ENCODE measurements at regions not wholly inside any gene's neighbourhood (a gene's known extent, or its start where the extent isn't known, plus 50 kb on each side); places are given as distances from the start of the nearest gene placed in this dataset.

GRCh38 chr3:72299823-72300222 is 514.9 kb upstream of the PROK2 start:
- DNase-seq (ENCODE audit: low read depth), result no peak

- DNase-seq (ENCODE audit: low read depth), result peak; percentile 49
Observed at GRCh38 chr3:72299321-72299802, 514.4 kb upstream of the PROK2 start.

DNA sequence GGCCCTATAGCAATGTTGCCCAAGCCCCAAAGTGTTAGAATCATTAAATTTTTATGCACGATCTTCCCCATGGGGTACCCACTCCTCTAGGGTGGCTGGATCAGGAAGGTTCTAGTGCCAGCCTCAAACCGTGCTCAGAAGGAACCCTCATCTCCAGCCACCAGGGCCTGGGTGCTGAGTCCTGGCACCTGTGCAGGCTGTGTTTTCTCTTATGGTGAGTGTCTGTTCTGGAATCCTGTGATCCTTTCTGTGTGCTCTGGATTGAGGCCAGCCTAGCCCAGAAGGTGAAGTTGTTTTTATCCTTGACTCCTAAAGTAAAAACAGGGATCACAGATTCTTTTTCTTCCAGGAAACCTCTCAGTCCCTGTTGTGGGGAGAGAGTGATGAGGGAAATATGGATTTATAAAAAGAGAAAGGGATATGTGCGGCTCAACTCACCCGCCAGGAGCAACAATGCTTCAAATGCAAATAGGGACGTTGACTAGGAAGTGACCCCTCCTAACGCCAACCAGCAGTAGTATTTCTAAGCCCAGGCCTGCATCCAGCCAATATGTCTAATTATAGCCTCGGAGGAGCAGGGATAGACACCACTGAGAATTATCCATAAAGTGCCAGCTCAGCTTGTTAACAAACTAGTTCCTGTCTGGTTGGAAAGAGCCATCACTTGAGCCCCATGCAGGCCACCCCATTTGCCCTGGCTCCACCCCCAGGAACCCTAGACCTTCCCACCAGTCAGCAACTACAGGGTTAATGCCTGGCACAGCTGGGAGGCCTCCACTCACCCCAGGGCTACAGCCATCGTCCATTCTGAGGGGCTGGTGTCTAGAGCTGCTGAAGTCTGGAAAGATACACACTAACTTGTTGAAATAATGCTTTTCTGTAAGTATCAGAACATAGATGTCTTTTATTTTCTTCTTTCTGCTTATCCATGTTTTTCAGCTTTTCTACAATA is 513.5 kb upstream of the PROK2 start:
- DNase-seq (ENCODE audit: low read depth), result no peak

- DNase-seq (ENCODE audit: low read depth), result no peak
Observed at GRCh38 chr3:72297481-72297880, 512.5 kb upstream of the PROK2 start.

DNA sequence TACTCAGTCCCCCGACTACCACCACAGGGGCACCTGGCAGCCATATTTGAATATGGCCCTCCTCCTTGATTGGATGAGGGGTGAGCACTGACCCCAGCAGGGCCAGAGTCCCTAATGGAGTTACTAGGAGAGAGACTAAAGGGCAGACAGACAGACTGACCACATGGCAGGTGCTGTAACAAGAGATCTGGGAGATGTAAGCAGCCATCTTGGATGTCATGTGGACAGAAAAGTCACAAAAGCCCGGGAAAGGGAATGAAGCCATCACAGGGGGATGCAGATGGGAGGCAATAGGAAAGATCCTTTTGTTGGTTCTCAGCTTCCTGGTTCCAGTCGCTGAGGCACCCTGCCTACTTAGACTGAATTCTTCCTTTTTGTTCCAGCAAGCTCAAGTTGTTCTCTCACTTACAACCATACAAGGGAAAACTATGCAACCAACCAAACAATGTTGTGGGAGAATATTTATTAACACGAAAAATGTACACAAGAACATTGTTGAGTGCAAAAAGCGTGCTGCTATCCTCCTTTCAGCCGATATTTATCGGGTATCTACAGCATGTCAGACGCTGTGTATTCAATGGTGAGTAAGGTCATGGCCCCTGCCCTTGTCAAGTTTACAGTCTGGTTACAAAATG is 511.6 kb upstream of the PROK2 start:
- DNase-seq (ENCODE audit: low read depth), result no peak

DNA sequence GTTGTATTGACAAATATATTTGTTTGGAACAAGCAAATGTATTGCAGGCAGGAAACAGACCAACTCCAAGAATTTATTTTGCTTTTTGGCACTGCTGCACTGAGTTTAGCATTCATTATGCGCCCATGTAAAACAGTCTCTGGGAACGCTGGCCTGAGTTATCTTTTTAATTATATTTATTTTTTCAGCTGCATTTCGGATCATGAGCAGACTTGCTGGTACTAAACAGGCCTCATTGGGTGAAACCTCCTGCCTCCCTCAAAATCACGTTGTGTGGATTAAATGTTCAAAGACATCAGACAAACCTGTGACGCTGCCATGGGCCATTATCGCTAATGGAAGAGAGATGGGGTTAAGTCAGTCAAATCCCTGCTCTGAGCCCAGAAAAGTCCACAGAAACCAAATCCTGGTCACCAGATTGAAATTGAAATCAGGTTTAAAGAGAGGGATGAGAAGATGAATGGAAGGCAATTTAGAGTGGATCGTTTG is 511.1 kb upstream of the PROK2 start:
- no peak for DNase-seq (ENCODE audit: low read depth)

- DNase-seq (ENCODE audit: low read depth), result no peak
Observed at GRCh38 chr3:72295276-72295961, 510.5 kb upstream of the PROK2 start.

- DNase-seq (ENCODE audit: low read depth), result no peak
Observed at GRCh38 chr3:72290859-72291638, 506.1 kb upstream of the PROK2 start.

DNA sequence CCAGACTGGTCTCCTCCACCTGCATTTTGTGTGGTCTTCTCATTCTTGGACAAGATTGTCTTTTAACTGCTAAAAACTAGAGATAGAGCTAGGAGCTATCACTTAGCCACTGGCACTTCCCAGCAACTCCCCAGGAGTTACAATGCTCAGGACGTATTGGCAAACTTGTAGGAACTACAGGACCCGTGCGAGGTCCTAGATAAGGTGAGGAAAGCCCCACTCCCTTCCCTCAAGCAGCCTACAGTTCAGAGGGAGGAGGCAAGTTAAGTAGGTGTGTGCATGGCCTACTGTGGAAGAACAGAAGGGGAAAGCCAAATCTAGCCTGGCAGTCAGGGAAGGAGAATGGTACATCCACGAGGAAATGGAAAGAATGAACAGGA is 504.7 kb upstream of the PROK2 start:
- DNase-seq (ENCODE audit: low read depth), result no peak

- peak; percentile 80 for DNase-seq (ENCODE audit: low read depth)
Observed at GRCh38 chr3:72288955-72289691, 504.2 kb upstream of the PROK2 start.

DNA sequence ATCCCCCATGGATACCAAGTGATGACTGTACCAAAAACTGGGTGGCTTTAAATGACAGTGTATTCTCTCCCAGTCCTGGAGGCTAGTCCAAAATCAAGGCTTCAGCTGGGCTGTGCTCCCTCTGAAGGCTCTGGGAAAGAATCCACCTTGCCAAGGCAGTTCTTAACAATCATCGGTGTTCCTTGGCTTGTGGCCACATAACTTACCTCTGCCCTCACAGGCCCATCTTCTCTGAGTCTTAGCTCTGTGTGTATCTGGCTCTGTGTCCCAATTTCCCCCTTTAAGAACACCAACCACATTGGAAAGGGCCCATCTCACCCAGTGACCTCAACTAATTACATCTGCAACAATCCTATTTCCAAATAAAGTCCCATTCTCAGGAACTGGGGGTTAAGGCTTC is 503.0 kb upstream of the PROK2 start:
- no peak for DNase-seq (ENCODE audit: low read depth)

DNA sequence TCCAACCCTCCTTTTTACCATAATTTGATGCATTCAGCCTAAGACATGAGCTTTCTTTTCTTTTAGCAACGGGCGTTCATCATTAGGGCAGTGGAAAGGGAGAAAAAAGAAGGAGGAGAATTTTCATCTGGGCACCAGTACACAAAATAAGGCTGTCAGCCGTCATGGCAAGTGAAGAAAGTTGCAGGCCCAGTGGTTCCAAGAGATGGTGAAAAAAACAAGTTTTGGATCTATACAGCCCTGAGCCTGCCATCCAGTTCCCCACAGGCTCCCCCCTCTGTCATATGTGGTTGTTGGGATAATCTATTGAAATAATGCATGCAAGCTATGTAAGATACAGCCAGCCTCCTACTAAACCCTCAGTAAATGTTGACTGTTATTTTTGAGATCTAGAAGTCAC is 500.6 kb upstream of the PROK2 start:
- no peak for DNase-seq (ENCODE audit: low read depth)

DNA sequence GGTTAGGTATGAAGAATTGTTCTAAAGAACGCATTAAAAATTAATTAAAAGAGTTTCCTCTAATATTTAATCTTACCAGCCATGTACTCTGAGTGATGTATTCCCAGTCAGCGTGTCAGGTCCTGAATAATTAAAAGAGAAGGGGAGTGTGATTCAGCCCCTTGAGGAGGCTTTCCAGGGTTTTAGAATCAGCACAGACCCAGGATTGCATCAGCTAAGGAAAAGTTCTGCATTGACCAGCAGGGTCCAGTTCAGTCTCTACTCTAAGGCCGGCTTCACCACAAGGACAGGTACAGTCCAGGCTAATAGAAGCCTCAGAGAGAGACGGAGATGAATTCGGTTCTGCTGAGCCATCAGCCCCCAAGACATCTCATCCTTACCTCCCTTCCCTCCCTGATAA is 499.5 kb upstream of the PROK2 start:
- no peak for DNase-seq (ENCODE audit: low read depth)

- no peak for DNase-seq (ENCODE audit: low read depth)
Observed at GRCh38 chr3:72282918-72283317, 498.0 kb upstream of the PROK2 start.

DNA sequence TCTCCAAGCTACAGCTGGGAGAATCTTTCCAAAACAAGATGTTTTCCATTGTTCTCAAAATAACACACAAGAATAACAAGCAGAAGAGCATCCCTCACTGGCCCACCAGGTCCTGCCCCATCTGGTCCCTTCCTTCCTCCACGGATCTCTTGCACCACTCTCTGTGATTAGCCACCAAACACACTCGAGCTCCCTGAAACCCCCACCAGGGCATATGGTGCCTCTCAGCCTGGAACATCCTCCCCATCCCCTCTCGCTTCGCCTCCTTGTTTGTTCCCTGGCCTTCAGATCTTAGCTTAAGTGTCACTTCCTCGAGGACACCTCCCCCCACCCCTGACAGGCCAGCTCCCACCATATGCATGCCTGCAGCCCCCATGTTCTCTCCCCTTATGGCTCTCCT is 496.6 kb upstream of the PROK2 start:
- no peak for DNase-seq (ENCODE audit: low read depth)

GRCh38 chr3:72280876-72281275 is 495.9 kb upstream of the PROK2 start:
- DNase-seq (ENCODE audit: low read depth), result no peak

DNA sequence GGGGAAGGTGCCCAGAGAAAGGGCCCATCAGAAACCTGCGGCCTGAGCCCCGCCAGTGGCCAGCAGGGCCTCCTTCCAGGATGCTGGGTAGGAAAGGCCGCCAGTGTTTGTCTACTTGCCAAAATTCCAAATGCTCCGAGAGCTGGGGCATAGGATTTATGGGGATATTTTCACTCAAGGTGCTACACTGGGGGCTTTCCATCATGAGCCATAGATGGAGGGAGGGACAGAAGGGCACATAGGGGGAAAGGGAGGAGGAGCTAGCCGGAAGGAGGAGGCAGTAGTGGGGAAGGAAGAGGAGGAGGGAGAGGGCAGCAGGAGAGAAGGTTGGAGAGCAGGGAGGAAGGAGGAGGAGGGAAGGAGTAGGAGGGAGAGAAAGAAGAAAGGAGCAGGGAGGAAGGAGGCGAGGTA is 494.7 kb upstream of the PROK2 start:
- no peak for DNase-seq (ENCODE audit: low read depth)

DNA sequence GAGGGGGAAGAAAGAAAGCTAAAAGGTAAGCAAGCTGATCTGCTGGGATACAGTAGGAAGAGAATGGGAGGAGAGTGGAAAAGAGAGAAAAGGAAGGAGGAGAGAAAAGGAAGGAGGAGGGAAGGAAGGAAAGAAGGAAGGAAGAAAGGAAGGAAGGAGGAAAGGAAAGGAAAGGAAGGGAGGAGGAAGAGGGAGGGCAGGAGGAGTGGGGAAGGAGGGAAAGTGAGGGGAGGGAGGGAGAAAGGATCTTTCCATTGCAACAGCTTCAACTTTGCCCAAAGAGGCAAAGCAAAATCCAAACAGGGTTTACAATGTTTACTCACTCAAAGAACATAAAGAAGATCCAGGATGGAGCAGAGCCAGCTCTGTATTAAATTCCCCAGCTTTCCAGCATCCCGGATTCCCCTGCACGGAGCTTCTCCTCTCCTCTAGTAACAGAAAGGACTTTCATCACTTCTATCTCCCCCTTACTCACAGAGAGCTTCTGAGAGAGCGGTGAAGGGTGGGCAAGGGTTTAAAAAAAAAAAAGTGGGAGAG is 494.2 kb upstream of the PROK2 start:
- no peak for DNase-seq (ENCODE audit: low read depth)

GRCh38 chr3:72278349-72279067 is 493.6 kb upstream of the PROK2 start:
- no peak for DNase-seq (ENCODE audit: low read depth)

- no peak for DNase-seq (ENCODE audit: low read depth)
Observed at GRCh38 chr3:72277710-72278109, 492.8 kb upstream of the PROK2 start.
